GM12878 (cell line): ENCODE measurements at regions not wholly inside any gene's neighbourhood (a gene's known extent, or its start where the extent isn't known, plus 50 kb on each side); places are given as distances from the start of the nearest gene placed in this dataset.

Source experiments
- ATAC-seq: fragments of 200-7000 bp; cut with Tn5 transposase; 3 replicates; pipeline ENCODE4 v1.9.1; 2020; ENCODE audit warnings: mild to moderate bottlenecking, moderate library complexity
- BruUV-seq: library from RNA; stranded (reverse); fragments of 400-500 nt; replicated peaks from 2 replicates; lab custom pipeline; 2021; lab: Mats Ljungman, UMichigan
- CTCF ChIA-PET: fragments of 300-600 bp; sonication (Branson Sonifier 250); formaldehyde crosslinking; extraction: SDS; loops from one replicate; lab custom pipeline; 2021; ENCODE audit warnings: inconsistent platforms; lab: Yijun Ruan, JAX
- POLR2A ChIA-PET: fragments of 350-600 bp; formaldehyde crosslinking; extraction: SDS; loops from one replicate; lab custom pipeline; 2021; ENCODE audit warnings: inconsistent platforms; lab: Charles Lee
- RAD21 ChIA-PET: fragments of 300-600 bp; sonication (Branson Sonifier 250); formaldehyde crosslinking; loops from one replicate; lab custom pipeline; 2023; ENCODE audit warnings: antibody characterized with exemption; ENCODE audit not compliant: unreplicated experiment; lab: Charles Lee
- SMC1A ChIA-PET: fragments of 300-600 bp; sonication (Branson Sonifier 250); formaldehyde crosslinking; loops from one replicate; lab custom pipeline; 2023; ENCODE audit not compliant: unreplicated experiment, uncharacterized antibody; lab: Charles Lee
- DNase-seq: peaks from one replicate; pipeline ENCODE4 v3.0.0-alpha.2; 2011; ENCODE audit warnings: low read depth, low spot score
- FAIRE-seq: peaks from 3 replicates; lab custom pipeline; 2011; peaks lifted over from hg19 to GRCh38; lab: Jason Lieb, UNC
- H2AFZ ChIP-seq: 2 replicates; pipeline ENCODE4 v1.6.0; 2011; ENCODE audit warnings: low read depth, low read length, control low read depth; ENCODE audit not compliant: control insufficient read depth
- H3K27ac ChIP-seq: 2 replicates; pipeline ENCODE4 v1.5.1; 2011; ENCODE audit warnings: control low read depth; ENCODE audit not compliant: control insufficient read depth, insufficient read depth
- H3K27me3 ChIP-seq, 2 experiments: replicated peaks in 1 of 2; 2 replicates each; pipeline versions ENCODE4 v1.6.0 to v1.6.1; 2011; ENCODE audit warnings: low read length in 1 of 2; ENCODE audit not compliant: control insufficient read depth in 2 of 2, insufficient read depth in 2 of 2
- H3K36me3 ChIP-seq, 2 experiments: 2 replicates each; pipeline ENCODE4 v1.5.1; 2011; ENCODE audit warnings: low read length in 1 of 2; ENCODE audit not compliant: control insufficient read depth in 2 of 2, insufficient read depth in 2 of 2
- H3K4me1 ChIP-seq: 2 replicates; pipeline ENCODE4 v1.6.1; 2011; ENCODE audit warnings: mild to moderate bottlenecking, low read length, moderate library complexity, mixed read lengths; ENCODE audit not compliant: control insufficient read depth, insufficient read depth
- H3K4me2 ChIP-seq: 2 replicates; pipeline ENCODE4 v1.6.0; 2011; ENCODE audit warnings: control low read depth; ENCODE audit not compliant: control insufficient read depth, insufficient read depth
- H3K4me3 ChIP-seq: fragments of 200-600 bp; sonication (generic); 2 replicates; pipeline ENCODE4 v1.5.1; 2016
- H3K79me2 ChIP-seq: 2 replicates; pipeline ENCODE4 v1.6.0; 2011; ENCODE audit warnings: low read length; ENCODE audit not compliant: control insufficient read depth, insufficient read depth
- H3K9ac ChIP-seq: 2 replicates; pipeline ENCODE4 v1.8.0; 2011; ENCODE audit warnings: low read length, control low read depth, mixed read lengths; ENCODE audit not compliant: control insufficient read depth, insufficient read depth
- H3K9me3 ChIP-seq: replicated peaks from 3 replicates; pipeline ENCODE4 v1.5.1; 2011; ENCODE audit warnings: mild to moderate bottlenecking, low read length; ENCODE audit not compliant: control insufficient read depth, insufficient read depth
- H4K20me1 ChIP-seq: 2 replicates; pipeline ENCODE4 v1.6.0; 2011; ENCODE audit not compliant: control insufficient read depth, insufficient read depth
- BCL11A ChIP-seq: IDR thresholded peaks from 2 replicates; pipeline ENCODE4 v1.6.1; 2011; ENCODE audit warnings: low read depth, low read length
- CREB1 ChIP-seq: IDR thresholded peaks from 2 replicates; pipeline ENCODE4 v1.6.1; 2012; ENCODE audit warnings: low read depth, mild to moderate bottlenecking, inconsistent platforms
- FOXK2 ChIP-seq: fragments of 450-650 bp; IDR thresholded peaks from 2 replicates; pipeline ENCODE4 v1.6.1; 2017; ENCODE audit warnings: mild to moderate bottlenecking, moderate library complexity
- GATAD2B ChIP-seq: fragments of 450-650 bp; conservative IDR thresholded peaks from 2 replicates; pipeline ENCODE4 v1.6.1; 2017; ENCODE audit warnings: low read depth, mild to moderate bottlenecking, moderate library complexity
- HDGF ChIP-seq: fragments of 450-650 bp; IDR thresholded peaks from 2 replicates; pipeline ENCODE4 v1.6.1; 2016; ENCODE audit warnings: antibody characterized with exemption
- JUNB ChIP-seq: IDR thresholded peaks from 2 replicates; pipeline ENCODE4 v1.6.1; 2016; ENCODE audit warnings: antibody characterized with exemption, mild to moderate bottlenecking
- PKNOX1 ChIP-seq: fragments of 450-650 bp; IDR thresholded peaks from 2 replicates; pipeline ENCODE4 v1.6.1; 2016; ENCODE audit warnings: mild to moderate bottlenecking
- SRF ChIP-seq, 2 experiments: IDR thresholded peaks; 2 replicates each; pipeline ENCODE4 v1.6.1; 2011; ENCODE audit warnings: low read depth in 2 of 2, low read length in 2 of 2, mild to moderate bottlenecking in 1 of 2, moderate library complexity in 1 of 2
- STAT3 ChIP-seq: IDR thresholded peaks from 2 replicates; pipeline ENCODE4 v1.6.1; 2011; ENCODE audit warnings: low read depth, low read length, improper control_type of control experiment
- WRNIP1 ChIP-seq: IDR thresholded peaks from 2 replicates; pipeline ENCODE4 v1.6.1; 2011; ENCODE audit warnings: low read depth, low read length, improper control_type of control experiment, borderline replicate concordance
- in situ Hi-C: fragments of 300-500 bp; cut with MboI; formaldehyde crosslinking; loops from 9 replicates; pipeline ENCODE4 v1.14.3; 2018; ENCODE audit warnings: mixed read lengths
- intact Hi-C: fragments of 100-400 bp; cut with micrococcal nuclease; formaldehyde crosslinking; loops from one replicate; pipeline ENCODE4 v1.14.2; 2022; ENCODE audit not compliant: unreplicated experiment
- TF ChIP-seq, protein P1 (sequence below): fragments of 450-650 bp; IDR thresholded peaks from 2 replicates; pipeline ENCODE4 v1.6.1; 2017; ENCODE audit warnings: antibody characterized with exemption, mild to moderate bottlenecking, moderate library complexity
- TF ChIP-seq, protein P2 (sequence below): fragments of 450-650 bp; IDR thresholded peaks from 2 replicates; pipeline ENCODE4 v1.6.1; 2014; ENCODE audit warnings: mild to moderate bottlenecking
- TF ChIP-seq, protein P3 (sequence below): IDR thresholded peaks from 2 replicates; pipeline ENCODE4 v1.6.1; 2011; ENCODE audit warnings: borderline replicate concordance, low read depth, mild to moderate bottlenecking, moderate library complexity, low read length; ENCODE audit not compliant: insufficient read depth, poor library complexity, severe bottlenecking
- TF ChIP-seq, protein P4 (sequence below): IDR thresholded peaks from 2 replicates; pipeline ENCODE4 v1.6.1; 2012; ENCODE audit warnings: low read depth, low read length, improper control_type of control experiment

DNA sequence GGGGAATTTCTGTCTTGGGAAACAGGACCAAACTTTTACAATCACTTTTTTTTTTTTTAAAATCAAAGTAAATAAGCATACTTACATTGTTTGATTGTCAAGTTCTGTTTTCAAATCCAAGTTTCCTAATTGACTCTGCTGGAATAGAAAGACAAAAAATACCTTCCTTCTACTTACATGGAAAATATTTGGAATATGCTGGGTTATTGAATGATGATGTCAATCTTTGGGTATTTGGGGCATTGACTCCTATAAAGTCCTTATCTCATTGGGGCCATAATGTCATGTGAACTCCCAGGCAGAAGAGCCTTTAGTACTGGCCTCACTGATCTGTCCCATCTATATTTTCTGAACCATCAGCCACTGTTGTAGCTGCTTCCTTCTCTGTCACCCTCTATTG is 122.6 kb upstream of the NOX3 start:
- H3K27ac ChIP-seq, result no peak overlapping the region
- CTCF ChIA-PET, result interaction anchor here (0.6 kb wide), 1 partner anchor 472 kb away, joined by 3 read pairs; no protein-coding TSS in a partner anchor
- H3K36me3 ChIP-seq, result no peaks in the 10 kb centered on the region
- H4K20me1 ChIP-seq, result no peaks in the 10 kb centered on the region
- DNase-seq (no peak), ATAC-seq (no peak), FAIRE-seq (no peak)
- TF ChIP-seq, protein P1, sequence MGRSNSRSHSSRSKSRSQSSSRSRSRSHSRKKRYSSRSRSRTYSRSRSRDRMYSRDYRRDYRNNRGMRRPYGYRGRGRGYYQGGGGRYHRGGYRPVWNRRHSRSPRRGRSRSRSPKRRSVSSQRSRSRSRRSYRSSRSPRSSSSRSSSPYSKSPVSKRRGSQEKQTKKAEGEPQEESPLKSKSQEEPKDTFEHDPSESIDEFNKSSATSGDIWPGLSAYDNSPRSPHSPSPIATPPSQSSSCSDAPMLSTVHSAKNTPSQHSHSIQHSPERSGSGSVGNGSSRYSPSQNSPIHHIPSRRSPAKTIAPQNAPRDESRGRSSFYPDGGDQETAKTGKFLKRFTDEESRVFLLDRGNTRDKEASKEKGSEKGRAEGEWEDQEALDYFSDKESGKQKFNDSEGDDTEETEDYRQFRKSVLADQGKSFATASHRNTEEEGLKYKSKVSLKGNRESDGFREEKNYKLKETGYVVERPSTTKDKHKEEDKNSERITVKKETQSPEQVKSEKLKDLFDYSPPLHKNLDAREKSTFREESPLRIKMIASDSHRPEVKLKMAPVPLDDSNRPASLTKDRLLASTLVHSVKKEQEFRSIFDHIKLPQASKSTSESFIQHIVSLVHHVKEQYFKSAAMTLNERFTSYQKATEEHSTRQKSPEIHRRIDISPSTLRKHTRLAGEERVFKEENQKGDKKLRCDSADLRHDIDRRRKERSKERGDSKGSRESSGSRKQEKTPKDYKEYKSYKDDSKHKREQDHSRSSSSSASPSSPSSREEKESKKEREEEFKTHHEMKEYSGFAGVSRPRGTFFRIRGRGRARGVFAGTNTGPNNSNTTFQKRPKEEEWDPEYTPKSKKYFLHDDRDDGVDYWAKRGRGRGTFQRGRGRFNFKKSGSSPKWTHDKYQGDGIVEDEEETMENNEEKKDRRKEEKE, result no peak
- TF ChIP-seq GATAD2B (no peak), BCL11A (no peak), JUNB (no peak), HDGF (no peak), FOXK2 (no peak), PKNOX1 (no peak), SRF (IDR thresholded peaks at IDR 0.05; ENCODE audit: low read depth in 2 of 2, low read length in 2 of 2) (no peak), STAT3 (no peak), CREB1 (no peak), WRNIP1 (no peak)
- TF ChIP-seq, protein P2, sequence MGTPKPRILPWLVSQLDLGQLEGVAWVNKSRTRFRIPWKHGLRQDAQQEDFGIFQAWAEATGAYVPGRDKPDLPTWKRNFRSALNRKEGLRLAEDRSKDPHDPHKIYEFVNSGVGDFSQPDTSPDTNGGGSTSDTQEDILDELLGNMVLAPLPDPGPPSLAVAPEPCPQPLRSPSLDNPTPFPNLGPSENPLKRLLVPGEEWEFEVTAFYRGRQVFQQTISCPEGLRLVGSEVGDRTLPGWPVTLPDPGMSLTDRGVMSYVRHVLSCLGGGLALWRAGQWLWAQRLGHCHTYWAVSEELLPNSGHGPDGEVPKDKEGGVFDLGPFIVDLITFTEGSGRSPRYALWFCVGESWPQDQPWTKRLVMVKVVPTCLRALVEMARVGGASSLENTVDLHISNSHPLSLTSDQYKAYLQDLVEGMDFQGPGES, result no peak
- TF ChIP-seq, protein P3, sequence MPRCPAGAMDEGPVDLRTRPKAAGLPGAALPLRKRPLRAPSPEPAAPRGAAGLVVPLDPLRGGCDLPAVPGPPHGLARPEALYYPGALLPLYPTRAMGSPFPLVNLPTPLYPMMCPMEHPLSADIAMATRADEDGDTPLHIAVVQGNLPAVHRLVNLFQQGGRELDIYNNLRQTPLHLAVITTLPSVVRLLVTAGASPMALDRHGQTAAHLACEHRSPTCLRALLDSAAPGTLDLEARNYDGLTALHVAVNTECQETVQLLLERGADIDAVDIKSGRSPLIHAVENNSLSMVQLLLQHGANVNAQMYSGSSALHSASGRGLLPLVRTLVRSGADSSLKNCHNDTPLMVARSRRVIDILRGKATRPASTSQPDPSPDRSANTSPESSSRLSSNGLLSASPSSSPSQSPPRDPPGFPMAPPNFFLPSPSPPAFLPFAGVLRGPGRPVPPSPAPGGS, result no peak
- TF ChIP-seq, protein P4, sequence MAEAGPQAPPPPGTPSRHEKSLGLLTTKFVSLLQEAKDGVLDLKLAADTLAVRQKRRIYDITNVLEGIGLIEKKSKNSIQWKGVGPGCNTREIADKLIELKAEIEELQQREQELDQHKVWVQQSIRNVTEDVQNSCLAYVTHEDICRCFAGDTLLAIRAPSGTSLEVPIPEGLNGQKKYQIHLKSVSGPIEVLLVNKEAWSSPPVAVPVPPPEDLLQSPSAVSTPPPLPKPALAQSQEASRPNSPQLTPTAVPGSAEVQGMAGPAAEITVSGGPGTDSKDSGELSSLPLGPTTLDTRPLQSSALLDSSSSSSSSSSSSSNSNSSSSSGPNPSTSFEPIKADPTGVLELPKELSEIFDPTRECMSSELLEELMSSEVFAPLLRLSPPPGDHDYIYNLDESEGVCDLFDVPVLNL, result no peak
- H3K27me3 ChIP-seq, result no peaks in the 10 kb centered on the region; a peak in 1 of 4 replicates
- H3K9ac ChIP-seq, result no peak overlapping the region
- H3K4me3 ChIP-seq, result no peak overlapping the region
- BruUV-seq, result no TSS peak
- H3K4me1 ChIP-seq, result no peaks in the 10 kb centered on the region
- RAD21 ChIA-PET, result no interaction called here
- H2AFZ ChIP-seq, result no peak overlapping the region
- H3K9me3 ChIP-seq, result no peaks in the 10 kb centered on the region
- intact Hi-C loops (no loop called here), in situ Hi-C loops (no loop called here)
- SMC1A ChIA-PET, result no interaction called here
- POLR2A ChIA-PET, result no interaction called here
- H3K4me2 ChIP-seq, result no peak overlapping the region
- no peaks in the 10 kb centered on the region for H3K79me2 ChIP-seq
